Kidney (tissue), 13 donors: ENCODE measurements at regions not wholly inside any gene's neighbourhood (a gene's known extent, or its start where the extent isn't known, plus 50 kb on each side); places are given as distances from the start of the nearest gene placed in this dataset.
A peak's percentile ranks its signal among the peaks of the same experiment; 100 is the strongest.

Source experiments
- DNase-seq, 5 donors: peaks; one replicate each; pipeline ENCODE4 v3.0.0-alpha.2; 2013 to 2020
- FAIRE-seq: peaks from 2 replicates; lab custom pipeline; 2012; peaks lifted over from hg19 to GRCh38; lab: Jason Lieb, UNC
- H3K27ac ChIP-seq, 2 donors: one replicate each; pipeline ENCODE4 v1.7.0; 2013; ENCODE audit warnings: low read depth in 2 of 2, low read length in 2 of 2, inconsistent platforms in 1 of 2
- H3K27me3 ChIP-seq: one replicate; pipeline ENCODE4 v1.7.1; 2013; ENCODE audit warnings: low read length, inconsistent platforms; ENCODE audit not compliant: control insufficient read depth, insufficient read depth
- H3K36me3 ChIP-seq, 3 donors: one replicate each; pipeline versions ENCODE4 v1.7.0 to v1.7.1; 2013; ENCODE audit warnings: low read length in 3 of 3, control low read depth in 1 of 3, inconsistent platforms in 1 of 3; ENCODE audit not compliant: insufficient read depth in 3 of 3, control insufficient read depth in 2 of 3
- H3K4me1 ChIP-seq, 3 donors: one replicate each; pipeline versions ENCODE4 v1.7.0 to v1.7.1; 2013; ENCODE audit warnings: low read length in 3 of 3, inconsistent platforms in 1 of 3, low read depth in 1 of 3; ENCODE audit not compliant: control insufficient read depth in 2 of 3, insufficient read depth in 2 of 3
- H3K4me3 ChIP-seq, 3 donors: one replicate each; pipeline versions ENCODE4 v1.7.0 to v1.8.1; 2013; ENCODE audit warnings: low read length in 3 of 3, control low read depth in 1 of 3, inconsistent platforms in 1 of 3
- H3K9ac ChIP-seq, 3 donors: one replicate each; pipeline versions ENCODE4 v1.7.0 to v1.7.1; 2013; ENCODE audit warnings: low read length in 3 of 3, control low read depth in 1 of 3, inconsistent platforms in 1 of 3
- H3K9me3 ChIP-seq, 3 donors: one replicate each; pipeline versions ENCODE4 v1.7.0 to v1.7.1; 2013; ENCODE audit warnings: low read length in 3 of 3, control low read depth in 1 of 3, inconsistent platforms in 1 of 3; ENCODE audit not compliant: control insufficient read depth in 2 of 3, insufficient read depth in 1 of 3
- intact Hi-C: fragments of 100-400 bp; cut with DNase I; formaldehyde crosslinking; loops from one replicate; pipeline ENCODE4 v1.11.1; 2022
- TF ChIP-seq, protein P1 (sequence below): IDR thresholded peaks from 3 replicates; pipeline ENCODE4 v1.5.1; 2012; ENCODE audit warnings: mild to moderate bottlenecking, moderate library complexity, borderline replicate concordance; ENCODE audit not compliant: insufficient read depth; ENCODE audit errors: extremely low read depth
- donor health status: control.
- donor health status: control.
- donor health status: control.
- donor health status: control.
- donor health status: control.
- donor health status: DM: yes; HTN: yes; CAD: no.
- donor health status: Normal renal cell carcinoma (clear cell type).

- TF ChIP-seq, protein P1, sequence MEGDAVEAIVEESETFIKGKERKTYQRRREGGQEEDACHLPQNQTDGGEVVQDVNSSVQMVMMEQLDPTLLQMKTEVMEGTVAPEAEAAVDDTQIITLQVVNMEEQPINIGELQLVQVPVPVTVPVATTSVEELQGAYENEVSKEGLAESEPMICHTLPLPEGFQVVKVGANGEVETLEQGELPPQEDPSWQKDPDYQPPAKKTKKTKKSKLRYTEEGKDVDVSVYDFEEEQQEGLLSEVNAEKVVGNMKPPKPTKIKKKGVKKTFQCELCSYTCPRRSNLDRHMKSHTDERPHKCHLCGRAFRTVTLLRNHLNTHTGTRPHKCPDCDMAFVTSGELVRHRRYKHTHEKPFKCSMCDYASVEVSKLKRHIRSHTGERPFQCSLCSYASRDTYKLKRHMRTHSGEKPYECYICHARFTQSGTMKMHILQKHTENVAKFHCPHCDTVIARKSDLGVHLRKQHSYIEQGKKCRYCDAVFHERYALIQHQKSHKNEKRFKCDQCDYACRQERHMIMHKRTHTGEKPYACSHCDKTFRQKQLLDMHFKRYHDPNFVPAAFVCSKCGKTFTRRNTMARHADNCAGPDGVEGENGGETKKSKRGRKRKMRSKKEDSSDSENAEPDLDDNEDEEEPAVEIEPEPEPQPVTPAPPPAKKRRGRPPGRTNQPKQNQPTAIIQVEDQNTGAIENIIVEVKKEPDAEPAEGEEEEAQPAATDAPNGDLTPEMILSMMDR, result no peak
Measured at GRCh38 chr2:60354713-60355112, 198.7 kb downstream of the BCL11A start.

GRCh38 chr2:60353863-60354262, 199.6 kb downstream of the BCL11A start:
- intact Hi-C loops, result no loop called here
- Histone ChIP-seq H3K27me3 (no peaks in the 10 kb centered on the region), H3K9ac (no peak overlapping the region), H3K9me3 (no peaks in the 10 kb centered on the region), H3K27ac (no peak overlapping the region), H3K36me3 (no peaks in the 10 kb centered on the region), H3K4me1 (no peaks in the 10 kb centered on the region), H3K4me3 (no peak overlapping the region)
- peak in 1 of 5 donors; percentile 3 for DNase-seq
- no peak for FAIRE-seq
- TF ChIP-seq, protein P1, result no peak

More at GRCh38 chr2:60354713-60355112, 198.7 kb downstream of the BCL11A start:
- Histone ChIP-seq H3K27me3 (no peaks in the 10 kb centered on the region), H3K4me1 (no peaks in the 10 kb centered on the region), H3K27ac (no peak overlapping the region), H3K9me3 (no peaks in the 10 kb centered on the region), H3K4me3 (no peak overlapping the region), H3K36me3 (no peaks in the 10 kb centered on the region), H3K9ac (no peak overlapping the region)
- peak in 2 of 5 donors; percentile 11 to 26 for DNase-seq
- intact Hi-C loops, result no loop called here
- no peak for FAIRE-seq

DNA sequence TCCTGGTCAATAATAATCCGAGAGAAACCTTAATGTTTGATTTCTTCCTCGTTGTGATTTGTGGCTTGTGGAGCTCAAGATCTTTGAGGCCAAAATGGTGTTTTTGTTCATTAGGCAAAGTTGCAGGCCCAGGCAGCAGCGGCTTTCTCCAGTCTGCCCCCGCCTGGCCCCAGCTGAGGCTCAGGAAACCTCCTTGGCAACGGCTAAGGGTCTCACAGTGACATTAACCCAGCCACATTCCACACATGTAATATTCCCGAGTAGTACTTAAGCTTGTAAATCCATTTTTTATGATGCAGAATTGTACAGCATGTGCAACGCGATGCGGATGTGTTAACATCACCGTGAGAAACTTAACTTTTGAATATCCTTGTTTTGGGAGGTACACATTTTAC, 200.1 kb downstream of the BCL11A start:
- TF ChIP-seq, protein P1, result no peak
- no peaks in the 10 kb centered on the region for H3K4me1 ChIP-seq
- DNase-seq (peak in 4 of 5 donors; percentile 63 to 74 (median 70)), FAIRE-seq (no peak)
- H3K4me3 ChIP-seq, result no peak overlapping the region
- H3K36me3 ChIP-seq, result no peaks in the 10 kb centered on the region
- H3K9ac ChIP-seq, result no peak overlapping the region
- H3K27me3 ChIP-seq, result no peaks in the 10 kb centered on the region
- intact Hi-C loops, result no loop called here
- no peak overlapping the region for H3K27ac ChIP-seq
- no peaks in the 10 kb centered on the region for H3K9me3 ChIP-seq
